Endothelial cell of umbilical vein (primary cell): ENCODE measurements at regions not wholly inside any gene's neighbourhood (a gene's known extent, or its start where the extent isn't known, plus 50 kb on each side); places are given as distances from the start of the nearest gene placed in this dataset.

Source experiments
- BruUV-seq: library from RNA; stranded (reverse); fragments of 400-500 nt; replicated peaks from 2 replicates; lab custom pipeline; 2021; lab: Mats Ljungman, UMichigan
- CTCF ChIA-PET: fragments of 300-600, 350-600 bp; sonication (Branson Sonifier 250); formaldehyde crosslinking; loops from one replicate; lab custom pipeline; 2021; ENCODE audit warnings: antibody characterized with exemption, inconsistent platforms; lab: Charles Lee
- POLR2A ChIA-PET: fragments of 300-600, 350-600 bp; sonication (Branson Sonifier 250); formaldehyde crosslinking; loops from one replicate; lab custom pipeline; 2021; ENCODE audit warnings: antibody characterized with exemption, inconsistent platforms; lab: Charles Lee
- DNase-seq: peaks from one replicate; pipeline ENCODE4 v3.0.0-alpha.2; 2011; ENCODE audit warnings: low read depth, low spot score
- FAIRE-seq: peaks from 2 replicates; lab custom pipeline; 2011; peaks lifted over from hg19 to GRCh38; lab: Jason Lieb, UNC
- H2AFZ ChIP-seq: 2 replicates; pipeline ENCODE4 v1.6.0; 2012; ENCODE audit warnings: low read depth, low read length, control low read depth, inconsistent platforms
- H3K27ac ChIP-seq: 2 replicates; pipeline ENCODE4 v1.5.1; 2011; ENCODE audit warnings: low read depth, mild to moderate bottlenecking, control low read depth, low read length, moderate library complexity; ENCODE audit not compliant: insufficient read depth
- H3K27me3 ChIP-seq, 2 experiments: 2 replicates each; pipeline versions ENCODE4 v1.6.0 to v1.6.1; 2011; ENCODE audit warnings: low read length in 2 of 2, mixed read lengths in 1 of 2; ENCODE audit not compliant: control insufficient read depth in 2 of 2, insufficient read depth in 2 of 2
- H3K36me3 ChIP-seq, 2 experiments: 2 replicates in 1 of 2; 3 replicates in 1 of 2; pipeline ENCODE4 v1.5.1; 2011; ENCODE audit warnings: low read length in 2 of 2, mild to moderate bottlenecking in 1 of 2, moderate library complexity in 1 of 2; ENCODE audit not compliant: control insufficient read depth in 2 of 2, insufficient read depth in 2 of 2; ENCODE audit errors: extremely low read depth in 1 of 2
- H3K4me1 ChIP-seq: 3 replicates; pipeline ENCODE4 v1.5.1; 2011; ENCODE audit warnings: mild to moderate bottlenecking, low read length; ENCODE audit not compliant: control insufficient read depth, insufficient read depth; ENCODE audit errors: extremely low read depth
- H3K4me2 ChIP-seq: 2 replicates; pipeline ENCODE4 v1.6.1; 2011; ENCODE audit warnings: low read length, control low read depth, mixed read lengths; ENCODE audit not compliant: insufficient read depth
- H3K4me3 ChIP-seq, 3 experiments: fragments of 200-600 bp in 1 of 3; sonication (generic), shearing (Covaris generic) in 1 of 3; replicated peaks in 1 of 3; 2 replicates each; pipeline ENCODE4 v1.5.1; 2011 to 2016; ENCODE audit warnings: control low read depth in 3 of 3, low read length in 3 of 3, mild to moderate bottlenecking in 2 of 3, inconsistent platforms in 1 of 3, low read depth in 1 of 3, moderate library complexity in 1 of 3; ENCODE audit not compliant: insufficient read depth in 1 of 3
- H3K79me2 ChIP-seq: 2 replicates; pipeline ENCODE4 v1.6.0; 2012; ENCODE audit warnings: low read length, inconsistent platforms; ENCODE audit not compliant: control insufficient read depth, insufficient read depth
- H3K9ac ChIP-seq: replicated peaks from 2 replicates; pipeline ENCODE3; 2011; ENCODE audit warnings: low read length, control low read depth; ENCODE audit not compliant: insufficient read depth; ENCODE audit errors: extremely low read depth
- H3K9me1 ChIP-seq: replicated peaks from 3 replicates; pipeline ENCODE4 v1.6.0; 2011; ENCODE audit warnings: mild to moderate bottlenecking, low read length; ENCODE audit not compliant: control insufficient read depth, insufficient read depth; ENCODE audit errors: extremely low read depth
- H3K9me3 ChIP-seq: replicated peaks from 2 replicates; pipeline ENCODE4 v1.5.1; 2012; ENCODE audit warnings: low read length, inconsistent platforms; ENCODE audit not compliant: control insufficient read depth, insufficient read depth
- H4K20me1 ChIP-seq: replicated peaks from 2 replicates; pipeline ENCODE3; 2011; ENCODE audit warnings: mild to moderate bottlenecking, low read length; ENCODE audit not compliant: control insufficient read depth, insufficient read depth; ENCODE audit errors: extremely low read depth
- CTCF ChIP-seq, 2 donors: IDR thresholded peaks; 1 replicate in 1 of 2; 2 replicates in 1 of 2; pipeline ENCODE4 v1.5.1; 2011; ENCODE audit warnings: low read length in 2 of 2, mild to moderate bottlenecking in 2 of 2, moderate library complexity in 2 of 2, control low read depth in 1 of 2, inconsistent platforms in 1 of 2, low read depth in 1 of 2; ENCODE audit not compliant: insufficient read depth in 1 of 2; ENCODE audit errors: extremely low read depth in 1 of 2
- EZH2 ChIP-seq: IDR thresholded peaks from 2 replicates; pipeline ENCODE4 v1.6.1; 2012; ENCODE audit warnings: borderline replicate concordance, low read depth, mild to moderate bottlenecking, moderate library complexity, low read length, inconsistent platforms; ENCODE audit not compliant: severe bottlenecking
- FOS ChIP-seq: IDR thresholded peaks from 2 replicates; pipeline ENCODE4 v1.6.1; 2011; ENCODE audit warnings: mild to moderate bottlenecking, low read length, moderate library complexity, borderline replicate concordance; ENCODE audit not compliant: insufficient read depth
- GATA2 ChIP-seq: IDR thresholded peaks from 2 replicates; pipeline ENCODE4 v1.7.0; 2011; ENCODE audit warnings: low read depth, mild to moderate bottlenecking, moderate library complexity, mixed read lengths, low read length; ENCODE audit not compliant: insufficient read length, insufficient read depth
- JUN ChIP-seq: IDR thresholded peaks from 2 replicates; pipeline ENCODE4 v1.6.1; 2011; ENCODE audit warnings: borderline replicate concordance, low read depth; ENCODE audit not compliant: insufficient read length, insufficient read depth
- MAX ChIP-seq: IDR thresholded peaks from 2 replicates; pipeline ENCODE4 v1.6.1; 2011; ENCODE audit not compliant: insufficient read depth, insufficient read length
- MYC ChIP-seq: IDR thresholded peaks from one replicate; pipeline ENCODE4 v1.6.1; 2011; ENCODE audit warnings: mild to moderate bottlenecking, low read depth, low read length
- POLR2A ChIP-seq: IDR thresholded peaks from 2 replicates; pipeline ENCODE4 v1.6.1; 2012; ENCODE audit warnings: low read depth, mild to moderate bottlenecking, control low read depth, low read length
- POLR2AphosphoS5 ChIP-seq: IDR thresholded peaks from 2 replicates; pipeline ENCODE4 v1.6.1; 2012; ENCODE audit warnings: low read depth, mild to moderate bottlenecking, control low read depth, low read length, moderate library complexity; ENCODE audit not compliant: insufficient read depth
- dilution Hi-C: fragments of 300-500 bp; cut with MboI; formaldehyde crosslinking; loops from one replicate; pipeline ENCODE4 v1.15.0; 2019; ENCODE audit warnings: low sequenced_read_pairs; ENCODE audit not compliant: extremely low pct_ligation_motif_present
- intact Hi-C: fragments of 100-400 bp; cut with micrococcal nuclease; formaldehyde crosslinking; loops from one replicate; pipeline ENCODE4 v1.10.0; 2022

GRCh38 chrX:9222299-9222698 lies 188.4 kb upstream of the FAM9B start:
- no peaks in the 10 kb centered on the region for H3K79me2 ChIP-seq
- TF ChIP-seq MYC (no peak), MAX (no peak), FOS (no peak), CTCF (IDR thresholded peaks at IDR 0.05; ENCODE audit: extremely low read depth in 1 of 2, insufficient read depth in 1 of 2, low read depth in 1 of 2, low read length in 2 of 2) (no peak), GATA2 (no peak), POLR2AphosphoS5 (no peak), POLR2A (no peak), JUN (no peak), EZH2 (no peak)
- H4K20me1 ChIP-seq: no peaks in the 10 kb centered on the region
- dilution Hi-C loops (no loop called here), intact Hi-C loops (no loop called here)
- no peak overlapping the region for H2AFZ ChIP-seq
- ChIA-PET CTCF (no interaction called here), POLR2A (no interaction called here)
- no TSS peak for BruUV-seq
- H3K27me3 ChIP-seq: no peaks in the 10 kb centered on the region
- H3K9me3 ChIP-seq: no peaks in the 10 kb centered on the region
- no peaks in the 10 kb centered on the region for H3K4me1 ChIP-seq
- H3K9ac ChIP-seq: no peak overlapping the region
- no peak overlapping the region for H3K27ac ChIP-seq
- no peak overlapping the region for H3K4me3 ChIP-seq
- H3K36me3 ChIP-seq: no peaks in the 10 kb centered on the region
- FAIRE-seq: no peak
- no peak for DNase-seq
- no peaks in the 10 kb centered on the region for H3K9me1 ChIP-seq
- H3K4me2 ChIP-seq: no peak overlapping the region
